Left lobe of liver (tissue), 2 donors: ENCODE measurements at regions not wholly inside any gene's neighbourhood (a gene's known extent, or its start where the extent isn't known, plus 50 kb on each side); places are given as distances from the start of the nearest gene placed in this dataset.

Experiments
- ATAC-seq: fragments of 200-7000 bp; cut with Tn5 transposase; one replicate; pipeline ENCODE4 v1.9.1; 2020; ENCODE audit warnings: mild to moderate bottlenecking, moderate library complexity
- DNase-seq: peaks from one replicate; pipeline ENCODE4 v3.0.0-alpha.2; 2020; ENCODE audit warnings: low spot score
- donor health status: DM: no; HTN: no; CAD: no; lungs with moderate emphysema.
- donor health status: DM: no; HTN: yes; CAD: no.

GRCh38 chr10:16348891-16349290 lies 87.9 kb upstream of the PTER start:
- ATAC-seq (no peak), DNase-seq (no peak)

- ATAC-seq (no peak), DNase-seq (no peak)
These were observed 84.7 kb upstream of the PTER start for GRCh38 chr10:16352146-16352545.

GRCh38 chr10:16360001-16360400 lies 76.8 kb upstream of the PTER start:
- ATAC-seq (no peak), DNase-seq (no peak)

GRCh38 chr10:16360425-16360824 lies 76.4 kb upstream of the PTER start:
- ATAC-seq: no peak

GRCh38 chr10:16361086-16361485 lies 75.7 kb upstream of the PTER start:
- no peak for DNase-seq
- ATAC-seq: no peak

More at GRCh38 chr10:16360425-16360824, 76.4 kb upstream of the PTER start:
- DNase-seq: no peak

GRCh38 chr10:16363741-16364140 lies 73.1 kb upstream of the PTER start:
- DNase-seq (no peak), ATAC-seq (no peak)

GRCh38 chr10:16367621-16368292 lies 69.1 kb upstream of the PTER start:
- DNase-seq: no peak
- ATAC-seq: no peak

- ATAC-seq (no peak), DNase-seq (no peak)
These were observed 55.7 kb upstream of the PTER start for GRCh38 chr10:16381083-16381482.

GRCh38 chr10:16384021-16384420 lies 52.8 kb upstream of the PTER start:
- ATAC-seq: no peak
- DNase-seq: no peak

- ATAC-seq: no peak
- DNase-seq: no peak
These were observed 50.0 kb upstream of the PTER start for GRCh38 chr10:16386855-16387254.
